ENCODE measurements at regions not wholly inside any gene's neighbourhood (a gene's known extent, or its start where the extent isn't known, plus 50 kb on each side); places are given as distances from the start of the nearest gene placed in this dataset.

GRCh38 chr4:126057371-126057770 is 742.6 kb downstream of the FAT4 start:
- no peak for DNase-seq

DNA sequence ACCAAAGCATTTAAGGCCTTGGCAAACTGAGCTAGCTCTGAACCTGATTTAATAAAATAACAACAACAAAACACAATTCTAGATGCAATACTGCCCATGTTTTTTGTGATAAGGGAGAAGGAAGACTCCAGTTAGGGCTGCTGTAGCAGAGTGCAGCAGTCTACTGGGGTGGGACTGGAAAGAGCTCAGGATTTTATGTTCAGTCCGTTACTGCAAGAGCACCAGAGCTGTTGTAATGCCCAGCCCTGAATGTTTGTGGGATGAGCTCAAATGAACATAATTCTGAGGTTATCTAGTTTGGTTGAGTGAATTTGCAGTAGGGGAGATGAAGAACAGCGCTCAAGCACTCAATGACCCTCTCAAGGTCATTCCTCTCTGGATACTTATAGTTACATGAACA is 743.8 kb downstream of the FAT4 start:
- DNase-seq: no peak

- DNase-seq: no peak
Measured at GRCh38 chr4:126061655-126062054, 746.9 kb downstream of the FAT4 start.

DNA sequence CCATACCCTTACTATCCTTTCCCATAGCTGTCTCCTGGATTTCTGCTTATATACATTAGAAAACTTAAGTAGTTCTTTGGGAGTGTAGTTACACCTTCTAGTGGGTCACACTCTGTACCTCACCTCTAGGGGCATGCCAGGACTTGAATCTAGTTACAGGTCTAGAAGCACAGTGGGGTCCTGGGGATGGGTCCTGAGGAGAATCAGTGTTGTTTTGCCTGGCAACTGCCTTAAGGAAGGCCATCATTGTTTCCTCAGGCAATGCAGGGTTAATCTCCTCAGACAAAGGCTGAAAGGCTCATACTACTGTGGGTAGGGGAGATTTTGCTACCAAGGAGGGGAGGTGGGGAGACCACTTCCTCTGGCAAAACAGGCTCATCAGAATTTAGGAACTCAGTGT is 750.3 kb downstream of the FAT4 start:
- no peak for DNase-seq

GRCh38 chr4:126071346-126072333 is 756.9 kb downstream of the FAT4 start:
- peak; percentile 93 for DNase-seq

DNA sequence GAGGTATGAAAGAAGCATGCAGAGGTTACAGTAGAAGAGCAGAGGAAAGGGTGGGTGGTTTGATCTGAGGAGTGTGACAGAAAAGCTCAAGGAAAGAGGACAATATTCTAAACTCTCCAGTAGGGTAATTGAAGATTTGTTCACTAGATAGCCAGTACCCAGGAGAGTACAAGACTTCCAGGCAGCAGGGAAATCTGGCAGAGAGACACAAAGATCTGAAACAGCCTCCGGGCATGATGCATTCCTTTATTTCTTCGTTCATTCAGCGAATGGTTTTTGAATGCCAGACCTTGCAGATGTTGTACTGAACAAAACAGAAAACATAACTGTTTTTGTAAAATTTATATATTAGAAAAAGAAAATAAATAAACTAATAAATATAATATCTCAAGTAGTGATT is 766.6 kb downstream of the FAT4 start:
- no peak for DNase-seq

DNA sequence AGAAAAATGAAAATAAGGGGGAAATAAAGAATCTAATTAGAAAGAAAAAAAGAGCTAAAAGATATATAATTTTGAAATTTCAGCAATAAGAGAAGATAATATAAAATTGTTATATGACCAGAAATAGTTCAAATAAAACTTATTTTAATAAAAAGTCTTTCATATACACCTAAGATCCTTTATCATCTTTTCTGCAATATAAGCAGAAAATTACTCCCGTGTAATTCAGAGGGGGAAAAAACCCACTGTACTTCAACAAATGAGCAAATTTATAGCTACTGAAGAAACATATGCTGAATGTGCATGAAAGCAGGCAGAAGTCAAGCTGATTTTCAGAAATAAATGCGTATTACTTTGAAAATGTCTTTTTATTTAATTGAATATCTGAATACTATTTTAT is 771.3 kb downstream of the FAT4 start:
- DNase-seq: no peak

GRCh38 chr4:126087101-126087500 is 772.3 kb downstream of the FAT4 start:
- no peak for DNase-seq

DNA sequence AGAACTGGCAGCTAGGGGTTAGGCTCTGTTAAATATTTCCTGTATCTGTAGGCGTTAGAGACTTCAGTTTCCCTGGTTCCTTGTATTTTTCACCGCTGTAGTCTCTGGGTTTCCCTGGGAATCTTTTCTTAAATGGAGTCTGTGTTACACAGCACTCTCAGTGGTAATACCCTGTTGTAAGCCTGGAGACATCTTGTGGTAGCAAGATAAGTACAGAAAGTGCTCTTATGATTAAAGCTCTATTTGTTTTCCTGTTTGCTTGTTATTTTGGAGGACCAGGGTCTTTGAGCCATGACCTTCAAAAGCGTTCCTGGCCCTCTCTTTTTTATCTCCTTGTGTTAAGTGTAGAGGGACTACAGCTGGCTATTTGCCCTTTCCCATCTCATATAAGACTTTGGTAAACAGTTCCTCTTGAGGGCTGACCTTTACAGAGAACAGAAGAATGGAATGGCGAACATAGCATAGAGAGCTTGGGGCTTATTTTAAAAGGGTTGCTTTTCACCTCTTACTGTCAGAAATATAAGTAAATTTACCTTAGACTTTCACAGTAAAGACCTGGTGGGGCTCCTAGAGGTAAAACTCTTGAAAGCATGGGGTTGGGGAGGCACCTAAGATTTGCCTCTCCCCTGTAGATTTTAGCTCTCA is 782.5 kb downstream of the FAT4 start:
- peak; percentile 71 for DNase-seq

DNA sequence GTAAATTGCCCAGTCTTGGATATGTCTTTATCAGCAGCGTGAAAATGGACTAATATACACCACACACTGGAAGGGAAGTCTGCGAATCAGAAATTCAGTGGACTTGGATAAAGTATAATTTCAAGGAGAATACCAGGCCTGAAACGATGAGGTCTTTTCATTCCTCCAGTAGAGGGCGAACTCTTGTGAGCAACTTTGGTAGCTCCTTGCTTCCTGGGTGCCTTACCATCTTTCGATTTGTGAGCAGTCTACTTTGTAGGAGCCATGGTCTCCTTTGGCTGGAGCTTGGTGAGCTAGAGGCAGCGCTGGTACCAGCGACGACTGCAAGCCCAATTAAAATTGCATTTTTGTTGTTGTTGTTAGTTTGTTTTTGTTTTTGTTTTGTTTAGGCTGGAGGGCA is 791.9 kb downstream of the FAT4 start:
- DNase-seq: no peak

GRCh38 chr4:126109836-126110235 is 795.1 kb downstream of the FAT4 start:
- no peak for DNase-seq

DNA sequence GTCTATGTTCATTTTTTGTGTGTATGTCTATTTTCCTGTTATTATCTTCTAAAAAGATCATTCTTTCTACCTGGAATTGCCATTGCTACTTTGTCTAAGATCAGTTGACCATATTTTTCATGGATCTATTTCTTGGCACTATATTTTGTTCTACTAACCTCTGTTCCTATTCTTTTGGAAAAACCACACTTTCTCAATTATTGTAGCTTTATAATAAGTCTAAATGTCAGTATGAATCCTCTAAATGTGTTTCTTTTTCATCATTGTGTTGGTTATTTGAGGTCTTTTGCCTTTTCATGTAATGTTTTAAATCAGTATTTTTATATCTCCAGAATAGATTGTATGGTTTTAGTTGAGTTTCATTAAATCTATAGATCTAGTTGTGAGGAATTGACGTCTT is 798.3 kb downstream of the FAT4 start:
- DNase-seq: no peak

GRCh38 chr4:126123611-126124325 is 809.0 kb downstream of the FAT4 start:
- DNase-seq: no peak

- DNase-seq: no peak
Measured at GRCh38 chr4:126124818-126125217, 810.1 kb downstream of the FAT4 start.

GRCh38 chr4:126130215-126130614 is 815.5 kb downstream of the FAT4 start:
- no peak for DNase-seq

DNA sequence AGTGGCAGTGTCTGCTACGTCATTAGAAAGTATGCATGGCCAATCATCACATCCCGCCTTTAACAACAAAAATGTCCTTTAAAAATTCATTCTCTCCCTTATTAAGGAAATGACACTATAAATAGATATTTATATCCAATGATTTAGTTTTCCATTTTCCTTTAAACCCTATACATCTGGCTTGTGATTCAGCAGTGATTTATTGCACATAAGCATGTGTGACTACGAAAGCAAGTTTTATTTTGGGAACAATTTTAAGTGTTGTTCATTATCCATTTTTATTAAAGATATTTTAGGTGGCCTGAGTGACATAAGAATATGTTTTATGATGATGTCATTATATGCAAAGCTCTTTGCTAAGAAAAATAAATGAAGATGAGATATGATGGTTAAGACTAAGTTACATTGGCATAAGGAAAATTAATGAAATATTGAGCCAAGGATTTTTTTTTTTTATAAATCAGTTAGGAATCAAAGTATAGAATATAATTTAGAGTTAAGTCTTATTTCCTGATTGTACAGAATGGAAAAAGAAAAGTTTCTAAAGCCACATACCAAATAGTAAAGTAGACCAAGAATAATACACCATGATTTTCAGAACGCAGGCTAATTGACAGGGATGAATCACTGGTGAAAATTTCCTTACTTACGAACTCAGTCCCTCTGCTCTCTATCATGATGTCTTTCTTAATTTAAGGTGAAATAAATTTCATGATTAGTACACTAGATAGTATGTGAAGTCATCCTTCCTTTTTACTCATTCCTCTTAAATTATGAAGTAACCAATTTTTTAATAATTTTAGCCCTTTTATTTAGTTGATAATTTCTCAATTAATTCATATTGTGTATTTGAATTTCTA is 822.4 kb downstream of the FAT4 start:
- DNase-seq: no peak

DNA sequence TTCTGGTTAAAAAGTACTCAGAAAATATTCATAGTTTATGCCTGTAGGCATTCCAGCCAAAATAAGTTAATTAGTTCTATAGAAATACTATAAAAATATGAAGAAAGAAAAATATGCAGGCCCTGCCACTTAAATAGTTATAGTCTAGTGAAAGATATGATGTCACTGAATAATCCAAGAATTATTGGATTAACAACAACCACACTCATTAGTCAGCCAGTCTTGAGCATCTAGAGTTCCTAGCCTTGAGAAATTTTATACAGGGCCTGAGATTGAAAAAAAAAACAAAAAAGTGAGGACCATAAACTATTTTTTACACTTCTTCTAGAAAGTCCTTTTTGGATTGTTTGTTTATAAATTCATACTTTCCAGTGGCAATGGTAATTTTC is 823.0 kb downstream of the FAT4 start:
- DNase-seq: no peak

GRCh38 chr4:126144543-126145237 is 829.9 kb downstream of the FAT4 start:
- DNase-seq: no peak

- DNase-seq: no peak
Measured at GRCh38 chr4:126168484-126168883, 853.7 kb downstream of the FAT4 start.

DNA sequence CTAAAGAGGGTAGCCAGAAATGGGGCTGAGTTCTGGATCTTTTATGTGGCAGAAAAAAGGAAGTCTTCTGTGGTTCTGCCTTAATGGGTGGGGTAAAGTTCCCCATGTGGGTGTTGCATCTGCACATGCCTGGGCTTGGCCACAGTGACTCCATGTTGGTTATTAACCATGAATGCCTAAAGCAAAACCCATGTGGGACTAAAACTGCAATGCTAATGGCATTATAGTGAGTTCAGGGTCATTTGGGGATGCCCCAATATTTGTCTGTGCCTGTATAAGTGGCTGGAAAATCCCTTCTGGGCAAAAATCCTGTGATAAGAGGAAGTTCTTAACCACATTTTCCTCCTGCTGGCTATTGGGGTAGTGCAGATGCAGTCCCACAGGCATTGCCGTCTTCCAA is 857.4 kb downstream of the FAT4 start:
- no peak for DNase-seq

- no peak for DNase-seq
Measured at GRCh38 chr4:126174627-126175026, 859.9 kb downstream of the FAT4 start.

DNA sequence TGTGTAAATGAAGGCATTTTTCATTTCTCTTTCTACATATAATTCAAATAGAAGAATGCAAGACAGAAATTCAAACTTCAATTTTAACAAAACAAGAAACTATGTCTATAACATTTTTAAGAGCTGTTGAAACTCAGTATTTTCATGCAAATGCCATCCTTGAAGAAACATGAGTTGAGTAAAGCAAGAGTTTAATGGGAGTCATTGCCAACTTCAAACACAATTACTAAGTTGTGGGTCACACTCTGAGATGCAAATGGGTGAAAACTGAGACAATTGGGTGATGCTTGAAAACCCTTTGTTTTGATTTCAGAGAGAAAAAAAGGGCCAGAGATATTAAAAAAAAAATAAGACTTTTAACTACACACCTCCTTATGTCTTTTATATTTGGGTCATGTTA is 865.9 kb downstream of the FAT4 start:
- DNase-seq: no peak
